ENCODE measurements at regions not wholly inside any gene's neighbourhood (a gene's known extent, or its start where the extent isn't known, plus 50 kb on each side); places are given as distances from the start of the nearest gene placed in this dataset.

GRCh38 chr13:34307607-34308006 is 489.7 kb downstream of the RFC3 start:
- TF ChIP-seq ZNF565 (CRISPR knock-in tag; conservative IDR thresholded peaks at IDR 0.05; ENCODE audit: low read depth), result no peak
- no peak for TF ChIP-seq ARNTL (CRISPR knock-in tag; IDR thresholded peaks at IDR 0.05; ENCODE audit: borderline replicate concordance, low read depth)
- TF ChIP-seq ZFP3 (CRISPR knock-in tag; IDR thresholded peaks at IDR 0.05), result no peak

All from SK-N-SH treated with all-trans-retinoic acid at 6 μM for 48 hours (cell line).